Osteoblast (primary cell): ENCODE measurements at regions not wholly inside any gene's neighbourhood (a gene's known extent, or its start where the extent isn't known, plus 50 kb on each side); places are given as distances from the start of the nearest gene placed in this dataset.

ENCODE experiments used
- DNase-seq: peaks from one replicate; pipeline ENCODE4 v3.0.0; 2011; ENCODE audit warnings: low spot score, mixed read lengths; ENCODE audit not compliant: insufficient read length; ENCODE audit errors: missing footprints
- H2AFZ ChIP-seq: 2 replicates; pipeline ENCODE4 v1.6.0; 2011; ENCODE audit warnings: mild to moderate bottlenecking, low read length
- H3K27ac ChIP-seq: 2 replicates; pipeline ENCODE4 v1.5.1; 2011; ENCODE audit warnings: mild to moderate bottlenecking, low read depth, low read length, moderate library complexity
- H3K27me3 ChIP-seq: 2 replicates; pipeline ENCODE4 v1.6.0; 2012; ENCODE audit warnings: mild to moderate bottlenecking, control low read depth, inconsistent platforms, low read length, moderate library complexity; ENCODE audit not compliant: insufficient read depth
- H3K36me3 ChIP-seq: 2 replicates; pipeline ENCODE4 v1.5.1; 2011; ENCODE audit warnings: mild to moderate bottlenecking, low read length, control low read depth, moderate library complexity; ENCODE audit not compliant: insufficient read depth
- H3K4me1 ChIP-seq: 2 replicates; pipeline ENCODE4 v1.5.1; 2011; ENCODE audit warnings: mild to moderate bottlenecking, low read length, control low read depth, moderate library complexity; ENCODE audit not compliant: insufficient read depth
- H3K4me2 ChIP-seq: 2 replicates; pipeline ENCODE4 v1.6.0; 2011; ENCODE audit warnings: mild to moderate bottlenecking, low read length; ENCODE audit not compliant: insufficient read depth
- H3K4me3 ChIP-seq: fragments of 200-600 bp; sonication (generic); 3 replicates; pipeline ENCODE4 v1.5.1; 2012; ENCODE audit warnings: mild to moderate bottlenecking, low read length, inconsistent platforms; ENCODE audit not compliant: insufficient read depth
- H3K79me2 ChIP-seq: 2 replicates; pipeline ENCODE4 v1.6.0; 2012; ENCODE audit warnings: mild to moderate bottlenecking, low read length, control low read depth, inconsistent platforms; ENCODE audit not compliant: insufficient read depth
- H3K9me3 ChIP-seq: 2 replicates; pipeline ENCODE4 v1.5.1; 2011; ENCODE audit warnings: low read depth, low read length, control low read depth
- H4K20me1 ChIP-seq: 2 replicates; pipeline ENCODE4 v1.6.0; 2012; ENCODE audit warnings: mild to moderate bottlenecking, low read length, control low read depth; ENCODE audit not compliant: insufficient read depth
- TF ChIP-seq, protein P1 (sequence below): IDR thresholded peaks from 2 replicates; pipeline ENCODE4 v1.5.1; 2011; ENCODE audit warnings: mild to moderate bottlenecking, low read depth, low read length, moderate library complexity; ENCODE audit errors: extremely low read depth

DNA sequence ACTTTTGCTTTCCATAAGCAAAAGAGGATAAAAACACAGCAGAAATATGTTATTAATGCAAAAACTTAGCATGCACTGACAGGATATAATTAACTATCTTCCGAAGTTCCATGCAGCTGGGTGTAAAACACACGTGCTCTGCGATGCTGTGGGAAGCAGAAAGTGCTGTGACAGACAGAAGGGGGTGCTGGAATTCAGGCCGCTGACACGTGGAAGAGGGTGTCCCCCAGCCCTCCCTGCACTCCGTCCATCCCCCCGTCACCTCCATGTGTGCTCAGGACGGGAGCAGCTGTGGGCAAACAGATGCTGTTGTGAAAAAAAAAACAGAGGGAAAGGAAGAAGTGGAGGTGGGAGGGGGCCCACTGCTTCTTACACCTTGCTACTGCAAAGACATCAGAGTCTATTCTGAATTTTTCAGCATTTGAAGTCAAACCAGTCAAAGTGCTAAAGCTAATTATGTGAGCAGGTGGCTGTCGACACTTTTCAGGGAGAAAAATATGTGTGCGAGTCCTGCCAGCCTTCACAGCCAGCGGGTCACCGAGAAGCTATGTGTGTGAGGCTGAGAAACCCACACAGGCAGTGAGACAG, 175.9 kb upstream of the AFDN start:
- peaks cover 4% of the 10 kb centered on the region for H3K9me3 ChIP-seq
- no peaks in the 10 kb centered on the region for H3K36me3 ChIP-seq
- no peak overlapping the region for H3K4me2 ChIP-seq
- no peak for DNase-seq
- H4K20me1 ChIP-seq = no peaks in the 10 kb centered on the region
- no peaks in the 10 kb centered on the region for H3K79me2 ChIP-seq
- no peaks in the 10 kb centered on the region for H3K27me3 ChIP-seq
- TF ChIP-seq, protein P1, sequence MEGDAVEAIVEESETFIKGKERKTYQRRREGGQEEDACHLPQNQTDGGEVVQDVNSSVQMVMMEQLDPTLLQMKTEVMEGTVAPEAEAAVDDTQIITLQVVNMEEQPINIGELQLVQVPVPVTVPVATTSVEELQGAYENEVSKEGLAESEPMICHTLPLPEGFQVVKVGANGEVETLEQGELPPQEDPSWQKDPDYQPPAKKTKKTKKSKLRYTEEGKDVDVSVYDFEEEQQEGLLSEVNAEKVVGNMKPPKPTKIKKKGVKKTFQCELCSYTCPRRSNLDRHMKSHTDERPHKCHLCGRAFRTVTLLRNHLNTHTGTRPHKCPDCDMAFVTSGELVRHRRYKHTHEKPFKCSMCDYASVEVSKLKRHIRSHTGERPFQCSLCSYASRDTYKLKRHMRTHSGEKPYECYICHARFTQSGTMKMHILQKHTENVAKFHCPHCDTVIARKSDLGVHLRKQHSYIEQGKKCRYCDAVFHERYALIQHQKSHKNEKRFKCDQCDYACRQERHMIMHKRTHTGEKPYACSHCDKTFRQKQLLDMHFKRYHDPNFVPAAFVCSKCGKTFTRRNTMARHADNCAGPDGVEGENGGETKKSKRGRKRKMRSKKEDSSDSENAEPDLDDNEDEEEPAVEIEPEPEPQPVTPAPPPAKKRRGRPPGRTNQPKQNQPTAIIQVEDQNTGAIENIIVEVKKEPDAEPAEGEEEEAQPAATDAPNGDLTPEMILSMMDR = no peak
- no peak overlapping the region for H3K4me3 ChIP-seq
- no peak overlapping the region for H3K27ac ChIP-seq
- H2AFZ ChIP-seq = no peak overlapping the region
- no peaks in the 10 kb centered on the region for H3K4me1 ChIP-seq

DNA sequence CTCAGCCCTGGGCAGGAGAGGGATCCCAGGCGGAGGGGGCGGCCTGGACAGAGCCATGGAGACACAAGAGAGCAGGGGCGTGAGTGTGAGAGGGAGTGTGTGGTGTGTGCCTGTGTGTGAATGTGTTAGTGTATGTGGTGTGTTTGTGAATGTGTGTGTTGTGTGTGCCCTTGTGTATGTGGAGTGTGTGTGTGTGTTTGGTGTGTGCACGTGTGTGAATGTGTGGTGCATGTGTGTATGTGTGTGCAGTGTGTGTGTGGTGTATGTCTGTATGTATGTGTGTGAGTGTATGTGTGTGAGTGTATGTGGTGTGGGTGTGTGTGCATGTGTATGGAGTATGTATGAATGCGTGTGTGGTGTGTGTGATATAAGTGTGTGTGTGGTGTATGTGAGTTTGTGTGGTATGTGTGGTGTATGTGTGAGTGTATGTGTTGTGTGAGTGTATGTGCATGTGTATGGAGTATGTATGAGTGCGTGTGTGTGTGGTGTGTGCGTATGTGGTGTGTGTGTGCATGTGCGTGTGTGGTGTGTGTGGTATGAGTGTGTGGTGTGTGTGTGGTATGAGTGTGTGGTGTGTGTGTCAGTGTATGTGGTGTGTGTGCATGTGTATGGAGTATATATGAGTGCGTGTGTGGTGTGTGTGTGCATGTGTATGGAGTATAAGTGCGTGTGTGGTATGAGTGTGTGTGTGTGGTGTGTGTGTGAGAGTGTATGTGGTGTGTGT, 175.2 kb upstream of the AFDN start:
- DNase-seq = no peak
- H4K20me1 ChIP-seq = no peaks in the 10 kb centered on the region
- H3K4me1 ChIP-seq = no peaks in the 10 kb centered on the region
- no peaks in the 10 kb centered on the region for H3K27me3 ChIP-seq
- no peaks in the 10 kb centered on the region for H3K36me3 ChIP-seq
- H3K4me2 ChIP-seq = no peak overlapping the region
- peaks cover 4% of the 10 kb centered on the region for H3K9me3 ChIP-seq
- TF ChIP-seq, protein P1 = no peak
- no peak overlapping the region for H3K4me3 ChIP-seq
- no peaks in the 10 kb centered on the region for H3K79me2 ChIP-seq
- no peak overlapping the region for H3K27ac ChIP-seq
- H2AFZ ChIP-seq = no peak overlapping the region

DNA sequence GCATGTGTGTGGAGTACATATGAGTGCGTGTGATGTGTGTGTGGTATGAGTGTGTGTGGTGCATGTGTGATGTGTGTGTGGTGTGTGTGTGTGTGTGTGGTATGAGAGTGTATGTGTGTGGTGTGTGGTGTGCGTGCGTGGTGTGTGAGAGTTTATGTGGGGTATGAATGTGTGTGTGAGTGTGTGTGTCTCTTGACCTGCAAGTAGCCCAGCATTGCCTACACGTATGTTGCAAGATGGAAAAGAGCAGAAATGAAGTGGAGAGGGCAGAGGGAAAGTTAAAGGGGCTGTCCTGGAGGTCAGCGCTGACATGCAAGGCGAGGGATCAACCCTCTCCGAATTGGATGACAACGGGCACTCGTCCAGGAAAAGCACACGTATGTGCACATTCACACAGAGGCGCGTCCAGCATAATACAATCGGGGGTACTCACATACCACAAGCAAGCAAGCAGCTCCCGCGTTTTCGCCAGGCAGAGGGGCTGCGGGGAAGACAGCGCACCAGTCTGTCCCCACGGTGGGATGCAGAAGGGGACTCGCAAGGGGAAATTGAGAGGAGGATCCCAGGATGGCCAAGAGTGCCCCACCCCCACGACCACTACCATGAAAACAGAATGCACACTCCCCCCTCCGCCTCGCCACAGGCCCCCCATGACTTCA, 174.5 kb upstream of the AFDN start:
- Histone ChIP-seq H3K27me3 (no peaks in the 10 kb centered on the region), H3K27ac (no peak overlapping the region), H4K20me1 (no peaks in the 10 kb centered on the region), H3K36me3 (no peaks in the 10 kb centered on the region), H3K9me3 (peaks cover 4% of the 10 kb centered on the region), H3K4me3 (no peak overlapping the region), H3K79me2 (no peaks in the 10 kb centered on the region), H3K4me1 (no peaks in the 10 kb centered on the region), H3K4me2 (no peak overlapping the region), H2AFZ (no peak overlapping the region)
- TF ChIP-seq, protein P1 = no peak
- no peak for DNase-seq

DNA sequence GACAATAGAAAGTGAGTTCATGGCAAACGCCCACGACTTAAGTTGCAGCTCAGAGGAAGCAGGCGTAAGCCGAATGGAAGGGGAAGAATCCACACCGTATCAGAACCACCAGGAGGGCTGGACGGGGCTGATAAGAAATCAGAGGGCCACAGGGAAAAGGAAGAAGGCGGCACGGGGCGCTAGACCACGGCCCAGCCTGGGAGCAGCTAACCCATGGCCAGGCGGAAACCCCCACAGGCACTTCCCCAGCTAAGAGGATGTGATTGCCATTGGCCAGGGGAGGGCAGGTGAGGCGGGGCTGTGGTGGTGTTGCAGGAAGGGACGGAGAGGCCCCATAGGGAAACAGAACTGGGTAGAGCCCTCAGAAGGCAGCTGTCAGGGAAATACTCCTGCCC, 174.0 kb upstream of the AFDN start:
- TF ChIP-seq, protein P1 = no peak

More for the DNA sequence above, 174.0 kb upstream of the AFDN start:
- H3K4me1 ChIP-seq = no peaks in the 10 kb centered on the region
- no peak overlapping the region for H3K27ac ChIP-seq
- no peak overlapping the region for H3K4me2 ChIP-seq
- H3K36me3 ChIP-seq = no peaks in the 10 kb centered on the region
- H2AFZ ChIP-seq = no peak overlapping the region
- no peaks in the 10 kb centered on the region for H3K79me2 ChIP-seq
- H3K4me3 ChIP-seq = no peak overlapping the region
- H3K9me3 ChIP-seq = peaks cover 4% of the 10 kb centered on the region
- H4K20me1 ChIP-seq = no peaks in the 10 kb centered on the region
- H3K27me3 ChIP-seq = no peaks in the 10 kb centered on the region
- DNase-seq = no peak
